ENCODE measurements at regions not wholly inside any gene's neighbourhood (a gene's known extent, or its start where the extent isn't known, plus 50 kb on each side); places are given as distances from the start of the nearest gene placed in this dataset.
"Not testable (repeated sequence)": the region's sequence is repeated elsewhere in the genome, so short reads cannot be mapped to it uniquely, and the experiment has no call there.

- H3K4me1 Mint-ChIP-seq (ENCODE audit: low read depth) = no peaks in the 10 kb centered on the region
- no peaks in the 10 kb centered on the region for H3K9me3 Mint-ChIP-seq
- intact Hi-C loops (cut with micrococcal nuclease) = no loop called here
- no peaks in the 10 kb centered on the region for H3K36me3 Mint-ChIP-seq (ENCODE audit: low read depth)
- H3K4me3 Mint-ChIP-seq (ENCODE audit: low read depth) = no peak overlapping the region
- DNase-seq (ENCODE audit: low spot score) = no peak
- peaks cover 4% of the 10 kb centered on the region for H3K27me3 Mint-ChIP-seq (ENCODE audit: low read depth)
- H3K27ac Mint-ChIP-seq = no peak overlapping the region
Measured at GRCh38 chr6:21340573-21340972, 253.0 kb upstream of the SOX4 start.

GRCh38 chr6:21341910-21342309 lies 251.6 kb upstream of the SOX4 start:
- H3K27me3 Mint-ChIP-seq (ENCODE audit: low read depth) = peaks cover 4% of the 10 kb centered on the region

GRCh38 chr6:21342501-21342900 lies 251.1 kb upstream of the SOX4 start:
- no peaks in the 10 kb centered on the region for H3K9me3 Mint-ChIP-seq
- H3K4me3 Mint-ChIP-seq (ENCODE audit: low read depth) = no peak overlapping the region
- DNase-seq (ENCODE audit: low spot score) = no peak
- H3K4me1 Mint-ChIP-seq (ENCODE audit: low read depth) = no peaks in the 10 kb centered on the region
- no peak overlapping the region for H3K27ac Mint-ChIP-seq
- H3K27me3 Mint-ChIP-seq (ENCODE audit: low read depth) = peaks cover 2% of the 10 kb centered on the region
- no peaks in the 10 kb centered on the region for H3K36me3 Mint-ChIP-seq (ENCODE audit: low read depth)
- intact Hi-C loops (cut with micrococcal nuclease) = no loop called here

More at GRCh38 chr6:21341910-21342309, 251.6 kb upstream of the SOX4 start:
- no peak for DNase-seq (ENCODE audit: low spot score)
- intact Hi-C loops (cut with micrococcal nuclease) = no loop called here
- no peak overlapping the region for H3K4me3 Mint-ChIP-seq (ENCODE audit: low read depth)
- H3K9me3 Mint-ChIP-seq = no peaks in the 10 kb centered on the region
- H3K27ac Mint-ChIP-seq = no peak overlapping the region
- no peaks in the 10 kb centered on the region for H3K4me1 Mint-ChIP-seq (ENCODE audit: low read depth)
- H3K36me3 Mint-ChIP-seq (ENCODE audit: low read depth) = no peaks in the 10 kb centered on the region

GRCh38 chr6:21345704-21346103 lies 247.8 kb upstream of the SOX4 start:
- H3K27ac Mint-ChIP-seq; H3K27me3 Mint-ChIP-seq (ENCODE audit: low read depth); intact Hi-C loops (cut with micrococcal nuclease); H3K9me3 Mint-ChIP-seq; DNase-seq (ENCODE audit: low spot score); H3K36me3 Mint-ChIP-seq (ENCODE audit: low read depth); H3K4me1 Mint-ChIP-seq (ENCODE audit: low read depth); H3K4me3 Mint-ChIP-seq (ENCODE audit: low read depth): not testable (repeated sequence)

GRCh38 chr6:21348146-21348503 lies 245.4 kb upstream of the SOX4 start:
- intact Hi-C loops (cut with micrococcal nuclease) = no loop called here
- no peaks in the 10 kb centered on the region for H3K36me3 Mint-ChIP-seq (ENCODE audit: low read depth)
- no peaks in the 10 kb centered on the region for H3K4me1 Mint-ChIP-seq (ENCODE audit: low read depth)
- DNase-seq (ENCODE audit: low spot score) = no peak
- H3K27me3 Mint-ChIP-seq (ENCODE audit: low read depth) = no peaks in the 10 kb centered on the region
- no peak overlapping the region for H3K27ac Mint-ChIP-seq
- no peaks in the 10 kb centered on the region for H3K9me3 Mint-ChIP-seq
- H3K4me3 Mint-ChIP-seq (ENCODE audit: low read depth) = no peak overlapping the region

GRCh38 chr6:21348504-21349195 lies 244.9 kb upstream of the SOX4 start:
- Mint-ChIP-seq H3K9me3 (no peaks in the 10 kb centered on the region), H3K27ac (no peak overlapping the region), H3K27me3 (ENCODE audit: low read depth) (no peaks in the 10 kb centered on the region), H3K4me3 (ENCODE audit: low read depth) (no peak overlapping the region), H3K4me1 (ENCODE audit: low read depth) (no peaks in the 10 kb centered on the region), H3K36me3 (ENCODE audit: low read depth) (no peaks in the 10 kb centered on the region)
- no peak for DNase-seq (ENCODE audit: low spot score)
- intact Hi-C loops (cut with micrococcal nuclease) = no loop called here

DNA sequence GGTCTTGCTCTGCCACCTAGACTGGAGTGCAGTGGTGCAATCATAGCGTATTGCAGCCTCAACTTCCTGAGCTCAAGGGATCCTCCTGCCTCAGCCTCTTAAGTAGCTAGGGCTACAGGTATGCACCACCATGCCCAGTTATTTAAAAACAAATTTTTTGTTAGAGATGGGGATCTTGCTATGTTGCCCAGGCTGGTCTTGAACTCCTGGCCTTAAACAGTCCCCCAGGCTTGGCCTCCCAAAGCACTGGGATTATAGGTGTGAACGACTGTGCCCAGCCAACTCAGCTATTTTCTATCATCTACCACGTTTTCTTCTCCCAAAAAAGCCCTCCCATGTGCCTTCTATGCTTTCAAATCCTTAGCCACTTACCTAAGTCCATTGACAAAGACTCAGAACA lies 243.7 kb upstream of the SOX4 start:
- Mint-ChIP-seq H3K27me3 (ENCODE audit: low read depth) (no peaks in the 10 kb centered on the region), H3K27ac (no peak overlapping the region), H3K4me1 (ENCODE audit: low read depth) (no peaks in the 10 kb centered on the region), H3K9me3 (no peaks in the 10 kb centered on the region), H3K36me3 (ENCODE audit: low read depth) (no peaks in the 10 kb centered on the region), H3K4me3 (ENCODE audit: low read depth) (no peak overlapping the region)
- DNase-seq (ENCODE audit: low spot score) = no peak
- intact Hi-C loops (cut with micrococcal nuclease) = no loop called here

DNA sequence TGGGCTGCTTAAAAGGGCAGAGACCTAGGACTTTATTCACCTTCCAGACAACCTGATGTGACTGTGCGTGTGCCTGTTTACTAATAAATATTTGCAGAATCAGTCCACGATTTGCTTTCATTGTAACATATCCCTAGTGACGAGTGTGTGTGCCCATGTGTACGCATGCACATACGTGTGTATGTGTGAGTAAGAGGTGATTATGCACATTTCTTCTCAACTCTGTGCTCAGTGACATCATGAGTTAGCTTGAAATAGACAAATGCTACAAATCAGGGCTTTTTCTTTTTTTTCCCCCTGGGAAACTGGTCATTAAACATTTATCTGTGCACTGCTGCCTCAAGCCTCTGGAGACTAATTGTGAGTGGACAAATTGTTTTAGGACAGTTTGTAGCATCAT lies 242.6 kb upstream of the SOX4 start:
- Mint-ChIP-seq H3K4me1 (ENCODE audit: low read depth) (no peaks in the 10 kb centered on the region), H3K4me3 (ENCODE audit: low read depth) (no peak overlapping the region), H3K27me3 (ENCODE audit: low read depth) (no peaks in the 10 kb centered on the region), H3K36me3 (ENCODE audit: low read depth) (no peaks in the 10 kb centered on the region), H3K9me3 (no peaks in the 10 kb centered on the region), H3K27ac (no peak overlapping the region)
- no peak for DNase-seq (ENCODE audit: low spot score)
- intact Hi-C loops (cut with micrococcal nuclease) = no loop called here

DNA sequence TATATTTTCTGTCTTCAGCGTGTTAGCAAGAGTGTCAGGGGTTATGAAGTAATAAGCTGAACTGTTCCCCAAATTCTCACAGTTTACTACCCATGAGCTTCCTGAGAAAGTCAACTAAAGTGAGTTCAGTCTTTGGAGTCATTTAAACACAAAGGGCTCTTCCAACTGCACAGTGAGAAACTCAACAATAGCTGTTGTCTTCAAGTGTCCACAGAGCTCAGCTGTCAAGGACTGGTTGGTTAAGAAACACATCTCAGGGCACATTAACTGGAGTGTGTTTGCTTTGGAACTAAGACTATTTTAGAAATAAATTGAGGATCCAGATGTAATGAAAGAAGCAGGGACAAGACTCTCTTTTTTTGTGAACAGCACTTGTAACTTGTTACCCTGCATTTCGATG lies 241.4 kb upstream of the SOX4 start:
- no peak overlapping the region for H3K4me3 Mint-ChIP-seq (ENCODE audit: low read depth)
- H3K27ac Mint-ChIP-seq = no peak overlapping the region
- DNase-seq (ENCODE audit: low spot score) = no peak
- no peaks in the 10 kb centered on the region for H3K36me3 Mint-ChIP-seq (ENCODE audit: low read depth)
- no peaks in the 10 kb centered on the region for H3K9me3 Mint-ChIP-seq
- no peaks in the 10 kb centered on the region for H3K4me1 Mint-ChIP-seq (ENCODE audit: low read depth)
- intact Hi-C loops (cut with micrococcal nuclease) = no loop called here
- no peaks in the 10 kb centered on the region for H3K27me3 Mint-ChIP-seq (ENCODE audit: low read depth)

GRCh38 chr6:21354805-21355238 lies 238.7 kb upstream of the SOX4 start:
- Mint-ChIP-seq H3K4me3 (ENCODE audit: low read depth) (no peak overlapping the region), H3K4me1 (ENCODE audit: low read depth) (no peaks in the 10 kb centered on the region), H3K36me3 (ENCODE audit: low read depth) (no peaks in the 10 kb centered on the region), H3K27me3 (ENCODE audit: low read depth) (no peaks in the 10 kb centered on the region), H3K9me3 (no peaks in the 10 kb centered on the region), H3K27ac (no peak overlapping the region)
- no peak for DNase-seq (ENCODE audit: low spot score)
- intact Hi-C loops (cut with micrococcal nuclease) = no loop called here

- intact Hi-C loops (cut with micrococcal nuclease) = no loop called here
- no peak for DNase-seq (ENCODE audit: low spot score)
- H3K36me3 Mint-ChIP-seq (ENCODE audit: low read depth) = no peaks in the 10 kb centered on the region
Measured at GRCh38 chr6:21355638-21356037, 237.9 kb upstream of the SOX4 start.

GRCh38 chr6:21357262-21357661 lies 236.3 kb upstream of the SOX4 start:
- H3K27ac Mint-ChIP-seq = no peak overlapping the region
- no peak overlapping the region for H3K4me3 Mint-ChIP-seq (ENCODE audit: low read depth)
- no peaks in the 10 kb centered on the region for H3K36me3 Mint-ChIP-seq (ENCODE audit: low read depth)
- no peaks in the 10 kb centered on the region for H3K9me3 Mint-ChIP-seq
- DNase-seq (ENCODE audit: low spot score) = no peak
- intact Hi-C loops (cut with micrococcal nuclease) = no loop called here
- no peaks in the 10 kb centered on the region for H3K4me1 Mint-ChIP-seq (ENCODE audit: low read depth)
- H3K27me3 Mint-ChIP-seq (ENCODE audit: low read depth) = no peaks in the 10 kb centered on the region

More at GRCh38 chr6:21355638-21356037, 237.9 kb upstream of the SOX4 start:
- Mint-ChIP-seq H3K9me3 (no peaks in the 10 kb centered on the region), H3K27ac (no peak overlapping the region), H3K4me1 (ENCODE audit: low read depth) (no peaks in the 10 kb centered on the region), H3K4me3 (ENCODE audit: low read depth) (no peak overlapping the region), H3K27me3 (ENCODE audit: low read depth) (no peaks in the 10 kb centered on the region)

DNA sequence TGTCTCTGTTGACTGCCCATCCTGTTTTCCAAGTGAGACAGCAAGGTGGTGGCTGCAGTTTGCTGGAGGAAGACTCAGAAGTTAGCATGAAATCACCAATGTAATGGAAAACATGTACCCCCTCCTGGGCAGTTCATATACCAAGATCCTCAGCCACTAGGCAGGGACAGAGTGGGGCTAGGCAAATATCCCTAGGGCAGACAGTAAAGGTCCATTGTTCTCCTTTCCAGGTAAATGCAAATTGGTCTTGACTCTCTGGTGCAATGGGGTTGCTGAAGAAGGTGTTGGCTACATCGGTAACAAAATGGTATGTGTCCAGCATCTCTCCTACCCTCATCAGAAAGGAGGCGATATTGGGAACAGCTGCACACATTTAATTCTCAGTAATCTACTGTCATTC lies 233.6 kb upstream of the SOX4 start:
- H3K27me3 Mint-ChIP-seq (ENCODE audit: low read depth) = no peaks in the 10 kb centered on the region

GRCh38 chr6:21360336-21360735 lies 233.2 kb upstream of the SOX4 start:
- DNase-seq (ENCODE audit: low spot score) = no peak
- Mint-ChIP-seq H3K4me3 (ENCODE audit: low read depth) (no peak overlapping the region), H3K9me3 (no peaks in the 10 kb centered on the region), H3K36me3 (ENCODE audit: low read depth) (no peaks in the 10 kb centered on the region), H3K4me1 (ENCODE audit: low read depth) (no peaks in the 10 kb centered on the region), H3K27me3 (ENCODE audit: low read depth) (no peaks in the 10 kb centered on the region), H3K27ac (no peak overlapping the region)
- intact Hi-C loops (cut with micrococcal nuclease) = no loop called here

More for the DNA sequence above, 233.6 kb upstream of the SOX4 start:
- no peak overlapping the region for H3K27ac Mint-ChIP-seq
- DNase-seq (ENCODE audit: low spot score) = no peak
- no peaks in the 10 kb centered on the region for H3K4me1 Mint-ChIP-seq (ENCODE audit: low read depth)
- no peak overlapping the region for H3K4me3 Mint-ChIP-seq (ENCODE audit: low read depth)
- intact Hi-C loops (cut with micrococcal nuclease) = no loop called here
- no peaks in the 10 kb centered on the region for H3K9me3 Mint-ChIP-seq
- H3K36me3 Mint-ChIP-seq (ENCODE audit: low read depth) = no peaks in the 10 kb centered on the region

Data from activated T-helper 2 cell treated with anti-CD3 and anti-CD28 coated beads, Interferon-gamma antibody, Interleukin-2, Interleukin-4, amounts not matched to agents 10 μg/mL and 5 μg/mL and 100 μg/mL, durations not matched to agents 14 hours and 24 hours and 36 hours (primary cell).